GM12865 (cell line): ENCODE measurements at regions not wholly inside any gene's neighbourhood (a gene's known extent, or its start where the extent isn't known, plus 50 kb on each side); places are given as distances from the start of the nearest gene placed in this dataset.

Experiments used
- DNase-seq: peaks from one replicate; pipeline ENCODE4 v3.0.0; 2010; ENCODE audit warnings: low read depth
- H3K4me3 ChIP-seq: 2 replicates; pipeline ENCODE4 v1.5.1; 2011; ENCODE audit warnings: mild to moderate bottlenecking, low read depth, low read length, control low read depth
- TF ChIP-seq, protein P1 (sequence below): IDR thresholded peaks from 2 replicates; pipeline ENCODE4 v1.5.1; 2011; ENCODE audit warnings: low read length, control low read depth, low read depth, inconsistent platforms; ENCODE audit not compliant: insufficient read depth; ENCODE audit errors: missing control alignments

DNA sequence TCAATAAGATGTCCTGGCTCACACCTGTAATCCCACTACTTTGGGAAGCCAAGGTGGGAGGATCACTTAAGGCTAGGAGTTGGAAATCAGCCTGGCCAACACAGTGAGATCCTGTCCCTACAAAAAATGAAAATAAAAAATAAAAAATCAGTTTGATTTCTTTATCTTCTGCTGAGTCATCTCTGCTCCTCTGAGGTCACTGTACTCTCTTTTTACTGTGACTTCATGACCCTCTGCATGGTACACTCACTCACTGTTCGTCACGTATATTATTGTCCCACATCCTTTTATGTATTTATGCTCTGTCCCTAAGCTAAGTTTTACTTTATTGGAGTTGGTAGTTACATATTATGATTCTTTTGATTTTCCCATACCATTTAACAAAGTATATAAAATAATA lies 333.3 kb downstream of the PCDH7 start:
- DNase-seq: no peak
- TF ChIP-seq, protein P1, sequence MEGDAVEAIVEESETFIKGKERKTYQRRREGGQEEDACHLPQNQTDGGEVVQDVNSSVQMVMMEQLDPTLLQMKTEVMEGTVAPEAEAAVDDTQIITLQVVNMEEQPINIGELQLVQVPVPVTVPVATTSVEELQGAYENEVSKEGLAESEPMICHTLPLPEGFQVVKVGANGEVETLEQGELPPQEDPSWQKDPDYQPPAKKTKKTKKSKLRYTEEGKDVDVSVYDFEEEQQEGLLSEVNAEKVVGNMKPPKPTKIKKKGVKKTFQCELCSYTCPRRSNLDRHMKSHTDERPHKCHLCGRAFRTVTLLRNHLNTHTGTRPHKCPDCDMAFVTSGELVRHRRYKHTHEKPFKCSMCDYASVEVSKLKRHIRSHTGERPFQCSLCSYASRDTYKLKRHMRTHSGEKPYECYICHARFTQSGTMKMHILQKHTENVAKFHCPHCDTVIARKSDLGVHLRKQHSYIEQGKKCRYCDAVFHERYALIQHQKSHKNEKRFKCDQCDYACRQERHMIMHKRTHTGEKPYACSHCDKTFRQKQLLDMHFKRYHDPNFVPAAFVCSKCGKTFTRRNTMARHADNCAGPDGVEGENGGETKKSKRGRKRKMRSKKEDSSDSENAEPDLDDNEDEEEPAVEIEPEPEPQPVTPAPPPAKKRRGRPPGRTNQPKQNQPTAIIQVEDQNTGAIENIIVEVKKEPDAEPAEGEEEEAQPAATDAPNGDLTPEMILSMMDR: no peak
- no peak overlapping the region for H3K4me3 ChIP-seq

DNA sequence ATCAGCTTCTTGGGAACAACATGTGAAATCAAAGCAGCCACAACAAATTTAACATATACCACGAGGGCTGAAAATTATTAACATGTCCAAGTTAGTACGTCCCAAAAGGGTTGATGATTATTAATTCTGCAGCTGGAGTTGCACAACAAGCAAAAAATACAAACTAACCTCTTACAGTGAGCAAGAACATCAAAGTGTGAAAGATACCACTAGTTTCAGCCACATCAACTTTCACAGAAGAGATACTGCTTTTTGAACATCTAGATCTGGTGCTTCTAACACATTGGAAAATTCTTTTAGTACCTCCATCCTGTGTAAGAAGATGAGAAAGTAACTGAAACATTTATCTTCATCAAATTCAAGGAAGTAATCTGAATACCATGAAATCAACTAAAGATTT lies 334.1 kb downstream of the PCDH7 start:
- TF ChIP-seq, protein P1: no peak
- DNase-seq: no peak
- H3K4me3 ChIP-seq: no peak overlapping the region

DNA sequence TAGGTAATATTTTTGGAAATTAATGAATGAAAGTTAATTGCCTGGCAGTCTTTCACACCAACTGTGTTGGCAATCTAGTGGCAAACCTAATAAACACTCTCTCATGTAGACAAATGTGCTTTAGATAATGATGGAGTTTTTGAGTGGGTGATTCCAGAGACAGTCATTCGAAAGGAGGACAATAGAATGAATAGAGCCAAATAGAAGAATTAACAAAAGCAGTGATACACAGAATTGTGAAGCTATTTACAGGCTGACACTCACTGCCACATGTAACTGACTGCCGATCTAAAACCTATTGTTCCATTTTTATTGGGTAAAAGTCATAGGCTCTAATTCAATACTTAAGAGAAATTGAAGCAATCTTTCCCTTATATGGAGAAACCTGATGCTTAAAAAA lies 338.5 kb downstream of the PCDH7 start:
- DNase-seq: no peak
- H3K4me3 ChIP-seq: no peak overlapping the region
- TF ChIP-seq, protein P1: no peak

- no peak for DNase-seq
- TF ChIP-seq, protein P1: no peak
- H3K4me3 ChIP-seq: no peak overlapping the region
These were observed 339.8 kb downstream of the PCDH7 start for GRCh38 chr4:31059753-31060522.

GRCh38 chr4:31065086-31065485 lies 344.9 kb downstream of the PCDH7 start:
- no peak overlapping the region for H3K4me3 ChIP-seq
- no peak for DNase-seq
- TF ChIP-seq, protein P1: no peak

GRCh38 chr4:31068257-31069075 lies 348.3 kb downstream of the PCDH7 start:
- H3K4me3 ChIP-seq: no peak overlapping the region
- TF ChIP-seq, protein P1: no peak
- DNase-seq: no peak
